ENCODE measurements at regions not wholly inside any gene's neighbourhood (a gene's known extent, or its start where the extent isn't known, plus 50 kb on each side); places are given as distances from the start of the nearest gene placed in this dataset.

DNA sequence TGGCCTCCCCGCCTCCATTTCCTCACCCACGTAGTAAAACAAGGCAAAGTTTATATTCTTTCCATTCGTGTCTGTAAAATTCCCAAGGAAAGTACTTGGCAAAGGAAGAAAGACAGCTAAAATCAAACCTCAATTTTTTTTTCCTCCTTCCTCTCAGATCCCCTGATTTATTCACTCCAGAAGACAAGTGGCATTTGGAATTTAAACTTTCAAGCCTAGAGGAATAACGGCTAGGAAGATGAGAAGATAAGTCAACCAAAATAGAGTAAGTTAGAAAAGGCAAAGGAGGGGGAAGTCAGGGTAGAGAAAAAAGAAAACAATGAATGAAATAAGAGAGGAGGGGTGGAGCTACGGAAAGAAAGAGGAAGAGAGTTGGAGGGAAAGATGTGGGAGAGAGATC lies 198.9 kb upstream of the PIK3C3 start:
- TF ChIP-seq, protein P1, sequence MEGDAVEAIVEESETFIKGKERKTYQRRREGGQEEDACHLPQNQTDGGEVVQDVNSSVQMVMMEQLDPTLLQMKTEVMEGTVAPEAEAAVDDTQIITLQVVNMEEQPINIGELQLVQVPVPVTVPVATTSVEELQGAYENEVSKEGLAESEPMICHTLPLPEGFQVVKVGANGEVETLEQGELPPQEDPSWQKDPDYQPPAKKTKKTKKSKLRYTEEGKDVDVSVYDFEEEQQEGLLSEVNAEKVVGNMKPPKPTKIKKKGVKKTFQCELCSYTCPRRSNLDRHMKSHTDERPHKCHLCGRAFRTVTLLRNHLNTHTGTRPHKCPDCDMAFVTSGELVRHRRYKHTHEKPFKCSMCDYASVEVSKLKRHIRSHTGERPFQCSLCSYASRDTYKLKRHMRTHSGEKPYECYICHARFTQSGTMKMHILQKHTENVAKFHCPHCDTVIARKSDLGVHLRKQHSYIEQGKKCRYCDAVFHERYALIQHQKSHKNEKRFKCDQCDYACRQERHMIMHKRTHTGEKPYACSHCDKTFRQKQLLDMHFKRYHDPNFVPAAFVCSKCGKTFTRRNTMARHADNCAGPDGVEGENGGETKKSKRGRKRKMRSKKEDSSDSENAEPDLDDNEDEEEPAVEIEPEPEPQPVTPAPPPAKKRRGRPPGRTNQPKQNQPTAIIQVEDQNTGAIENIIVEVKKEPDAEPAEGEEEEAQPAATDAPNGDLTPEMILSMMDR (IDR thresholded peaks at IDR 0.05), result no peak
- no peak for TF ChIP-seq POLR2A (IDR thresholded peaks at IDR 0.05)

Measured in testis (tissue), 2 donors.